ENCODE measurements at regions not wholly inside any gene's neighbourhood (a gene's known extent, or its start where the extent isn't known, plus 50 kb on each side); places are given as distances from the start of the nearest gene placed in this dataset.

- Mint-ChIP-seq H3K9me3 (ENCODE audit: unreplicated experiment) (peaks cover 4% of the 10 kb centered on the region), H3K36me3 (ENCODE audit: unreplicated experiment) (peaks cover 1% of the 10 kb centered on the region), H3K4me1 (ENCODE audit: unreplicated experiment) (peaks cover 10% of the 10 kb centered on the region), H3K4me3 (ENCODE audit: unreplicated experiment) (no peak overlapping the region), H3K27ac (ENCODE audit: unreplicated experiment) (no peak overlapping the region), H3K27me3 (ENCODE audit: unreplicated experiment) (no peaks in the 10 kb centered on the region)
- no peak for TF ChIP-seq CTCF (IDR thresholded peaks at IDR 0.05)
- no peak for DNase-seq (ENCODE audit: extremely low spot score, unreplicated experiment)
These were observed 83.5 kb upstream of the CDC42BPA start for GRCh38 chr1:227401562-227402342.

GRCh38 chr1:227399152-227399730, 80.9 kb upstream of the CDC42BPA start:
- no peak overlapping the region for H3K4me3 Mint-ChIP-seq (ENCODE audit: unreplicated experiment)
- no peak for DNase-seq (ENCODE audit: extremely low spot score, unreplicated experiment)
- no peak for TF ChIP-seq CTCF (IDR thresholded peaks at IDR 0.05)
- H3K27me3 Mint-ChIP-seq (ENCODE audit: unreplicated experiment) = no peaks in the 10 kb centered on the region
- no peaks in the 10 kb centered on the region for H3K36me3 Mint-ChIP-seq (ENCODE audit: unreplicated experiment)
- H3K4me1 Mint-ChIP-seq (ENCODE audit: unreplicated experiment) = peaks cover 10% of the 10 kb centered on the region
- H3K27ac Mint-ChIP-seq (ENCODE audit: unreplicated experiment) = no peak overlapping the region
- no peaks in the 10 kb centered on the region for H3K9me3 Mint-ChIP-seq (ENCODE audit: unreplicated experiment)

- no peak overlapping the region for H3K27ac Mint-ChIP-seq (ENCODE audit: unreplicated experiment)
- no peaks in the 10 kb centered on the region for H3K27me3 Mint-ChIP-seq (ENCODE audit: unreplicated experiment)
These were observed 79.2 kb upstream of the CDC42BPA start for GRCh38 chr1:227397354-227397978.

GRCh38 chr1:227396539-227397353, 78.5 kb upstream of the CDC42BPA start:
- DNase-seq (ENCODE audit: extremely low spot score, unreplicated experiment) = no peak
- Mint-ChIP-seq H3K4me1 (ENCODE audit: unreplicated experiment) (peaks cover 19% of the 10 kb centered on the region), H3K27me3 (ENCODE audit: unreplicated experiment) (no peaks in the 10 kb centered on the region), H3K4me3 (ENCODE audit: unreplicated experiment) (no peak overlapping the region), H3K27ac (ENCODE audit: unreplicated experiment) (no peak overlapping the region), H3K9me3 (ENCODE audit: unreplicated experiment) (no peaks in the 10 kb centered on the region), H3K36me3 (ENCODE audit: unreplicated experiment) (no peaks in the 10 kb centered on the region)
- no peak for TF ChIP-seq CTCF (IDR thresholded peaks at IDR 0.05)

More at GRCh38 chr1:227397354-227397978, 79.2 kb upstream of the CDC42BPA start:
- Mint-ChIP-seq H3K4me3 (ENCODE audit: unreplicated experiment) (no peak overlapping the region), H3K9me3 (ENCODE audit: unreplicated experiment) (no peaks in the 10 kb centered on the region), H3K4me1 (ENCODE audit: unreplicated experiment) (peaks cover 12% of the 10 kb centered on the region), H3K36me3 (ENCODE audit: unreplicated experiment) (no peaks in the 10 kb centered on the region)
- TF ChIP-seq CTCF (IDR thresholded peaks at IDR 0.05) = no peak
- no peak for DNase-seq (ENCODE audit: extremely low spot score, unreplicated experiment)

Measured in osteocyte (in vitro differentiated cells).